Hepatic stellate cell (primary cell): ENCODE measurements at regions not wholly inside any gene's neighbourhood (a gene's known extent, or its start where the extent isn't known, plus 50 kb on each side); places are given as distances from the start of the nearest gene placed in this dataset.
"Not testable (repeated sequence)": the region's sequence is repeated elsewhere in the genome, so short reads cannot be mapped to it uniquely, and the experiment has no call there.

Experiments
- DNase-seq: peaks from one replicate; pipeline ENCODE4 v3.0.0; 2011; ENCODE audit warnings: low spot score

DNA sequence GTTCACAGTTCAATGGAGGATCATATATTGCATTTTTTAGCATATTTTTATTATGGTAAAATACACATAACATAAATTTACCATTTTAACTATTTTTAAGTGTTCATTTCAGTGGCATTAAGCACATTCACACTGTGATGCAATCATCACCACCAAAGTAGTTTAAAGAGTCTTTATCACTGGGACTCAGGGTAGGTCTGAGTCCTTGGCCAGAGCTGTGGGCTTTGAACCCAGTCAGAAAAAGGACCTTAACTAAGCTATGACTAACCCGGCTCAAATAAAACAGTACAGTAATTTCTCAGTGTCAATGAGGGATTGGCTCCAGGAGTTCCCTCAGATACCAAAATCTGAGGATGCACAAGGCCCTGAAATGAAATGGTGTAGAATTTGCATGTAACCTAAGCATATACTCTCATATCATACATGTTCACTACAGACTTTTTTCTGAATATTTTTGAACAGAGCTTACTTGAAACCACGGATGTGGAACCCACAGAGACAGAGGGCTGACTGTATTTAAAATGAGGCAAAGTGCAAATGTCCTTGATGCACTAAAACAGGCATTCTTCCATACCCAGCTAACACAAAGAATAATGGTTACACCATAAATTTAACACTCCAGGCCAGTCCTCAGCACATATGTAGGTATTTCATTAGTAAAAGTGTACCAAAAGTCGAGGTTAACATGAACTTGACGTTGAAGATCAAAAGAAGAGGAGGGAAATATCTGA lies 246.2 kb downstream of the LNPK start:
- no peak for DNase-seq

- DNase-seq: no peak
These were observed 246.9 kb downstream of the LNPK start for GRCh38 chr2:175755169-175755568.

- no peak for DNase-seq
These were observed 251.9 kb downstream of the LNPK start for GRCh38 chr2:175750195-175750594.

GRCh38 chr2:175745911-175746310 lies 256.2 kb downstream of the LNPK start:
- DNase-seq: no peak

- DNase-seq: no peak
These were observed 258.1 kb downstream of the LNPK start for GRCh38 chr2:175744000-175744399.

GRCh38 chr2:175743011-175743410 lies 259.1 kb downstream of the LNPK start:
- DNase-seq: no peak

- no peak for DNase-seq
These were observed 259.7 kb downstream of the LNPK start for GRCh38 chr2:175742367-175742766.

GRCh38 chr2:175741164-175741563 lies 260.9 kb downstream of the LNPK start:
- no peak for DNase-seq

DNA sequence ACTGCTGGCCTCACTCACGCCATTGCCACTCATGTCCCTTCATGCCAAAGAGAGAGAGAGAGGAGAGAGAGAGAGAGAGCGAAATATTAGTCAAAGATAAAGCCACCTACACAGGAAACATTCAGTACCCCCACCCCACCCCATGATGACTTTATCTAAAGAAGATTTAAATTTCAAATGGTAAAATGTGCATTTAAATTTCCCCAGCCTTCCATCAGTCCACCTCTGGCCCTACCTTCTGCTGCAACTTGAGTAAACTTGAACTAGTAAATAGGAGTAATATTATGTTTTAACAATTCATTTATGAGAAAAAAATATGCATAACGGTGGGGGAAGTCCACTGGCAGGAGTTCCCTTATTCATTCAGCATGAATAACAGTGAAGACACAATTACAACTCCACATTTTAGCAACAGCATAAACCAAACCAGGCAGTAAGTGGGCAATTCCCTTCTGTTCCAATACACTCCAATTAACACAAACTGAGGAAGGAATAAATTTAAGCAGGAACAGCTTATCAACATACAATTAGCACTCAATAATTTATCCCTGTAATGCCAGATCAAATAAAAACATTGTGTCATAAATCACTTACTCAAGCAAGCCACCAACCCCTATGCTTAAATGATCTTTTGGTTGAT lies 264.2 kb downstream of the LNPK start:
- DNase-seq: no peak

DNA sequence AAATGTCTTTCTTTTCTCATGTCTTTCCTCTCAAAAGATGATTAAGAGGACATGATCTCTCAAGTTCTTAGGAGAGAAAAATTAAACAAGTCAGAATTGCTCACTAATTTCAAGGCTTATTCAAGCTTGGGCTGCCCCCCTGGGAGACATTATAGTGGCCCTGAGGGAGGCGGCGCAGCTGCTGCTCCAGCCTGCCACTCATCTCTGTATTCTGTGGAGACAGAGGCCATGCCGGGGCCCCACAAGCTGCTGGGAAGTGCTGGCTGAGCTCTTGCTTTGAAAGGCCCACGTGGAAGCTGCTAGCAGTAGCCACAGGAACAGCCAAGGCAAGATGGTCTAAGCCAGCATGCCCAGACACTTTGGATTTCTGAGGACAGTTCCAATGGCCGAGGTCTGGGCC lies 267.4 kb downstream of the LNPK start:
- no peak for DNase-seq

- DNase-seq: no peak
These were observed 269.5 kb downstream of the LNPK start for GRCh38 chr2:175732531-175732930.

- DNase-seq: no peak
These were observed 272.0 kb downstream of the LNPK start for GRCh38 chr2:175730050-175730449.

- DNase-seq: no peak
These were observed 272.9 kb downstream of the LNPK start for GRCh38 chr2:175729049-175729706.

DNA sequence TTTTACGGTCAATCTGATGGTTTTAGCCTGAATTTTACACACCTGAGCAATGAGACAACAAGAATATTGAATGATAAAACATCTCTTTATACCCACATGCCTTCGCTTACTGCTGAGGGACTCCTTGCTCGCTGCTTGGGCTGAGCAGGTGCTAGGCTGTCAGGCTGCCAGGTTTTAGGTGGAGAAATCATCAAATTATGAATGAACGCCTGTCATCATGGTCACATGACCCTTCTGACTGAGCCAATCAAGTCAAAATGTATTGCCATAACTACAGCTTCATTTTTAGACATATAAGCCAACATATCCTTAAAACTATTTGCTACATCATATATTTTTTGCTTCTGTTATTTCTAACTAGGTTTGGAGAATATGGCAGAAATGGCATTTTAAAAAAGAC lies 274.0 kb downstream of the LNPK start:
- DNase-seq: no peak

- no peak for DNase-seq
These were observed 275.8 kb downstream of the LNPK start for GRCh38 chr2:175726223-175726622.

- DNase-seq: no peak
These were observed 292.8 kb downstream of the LNPK start for GRCh38 chr2:175709248-175709647.

DNA sequence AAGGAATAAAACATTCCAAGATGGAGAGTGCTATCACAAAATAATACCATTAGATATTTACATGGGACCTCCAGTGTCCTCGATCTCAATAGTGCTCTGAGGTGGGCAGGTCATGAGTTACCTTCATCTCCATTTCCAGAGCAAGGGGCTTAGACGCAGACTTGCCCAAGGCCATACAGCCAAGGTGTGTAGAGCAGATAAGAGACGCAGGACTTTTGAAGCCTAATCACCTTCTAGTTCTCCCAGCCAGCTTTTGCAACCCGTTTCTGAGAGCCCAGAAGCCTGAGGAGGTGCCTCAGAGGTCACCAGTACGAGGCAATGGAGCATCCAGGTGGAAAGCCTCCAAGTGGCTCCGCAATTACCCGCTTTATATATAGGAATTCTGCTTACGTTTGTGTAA lies 294.7 kb downstream of the LNPK start:
- no peak for DNase-seq

- DNase-seq: not testable (repeated sequence)
These were observed 297.5 kb downstream of the LNPK start for GRCh38 chr2:175704568-175704967.

GRCh38 chr2:175698061-175698460 lies 304.0 kb downstream of the LNPK start:
- DNase-seq: no peak

- peak; percentile 8 for DNase-seq
These were observed 311.8 kb downstream of the LNPK start for GRCh38 chr2:175690113-175690837.

GRCh38 chr2:175688243-175688642 lies 313.8 kb downstream of the LNPK start:
- no peak for DNase-seq

DNA sequence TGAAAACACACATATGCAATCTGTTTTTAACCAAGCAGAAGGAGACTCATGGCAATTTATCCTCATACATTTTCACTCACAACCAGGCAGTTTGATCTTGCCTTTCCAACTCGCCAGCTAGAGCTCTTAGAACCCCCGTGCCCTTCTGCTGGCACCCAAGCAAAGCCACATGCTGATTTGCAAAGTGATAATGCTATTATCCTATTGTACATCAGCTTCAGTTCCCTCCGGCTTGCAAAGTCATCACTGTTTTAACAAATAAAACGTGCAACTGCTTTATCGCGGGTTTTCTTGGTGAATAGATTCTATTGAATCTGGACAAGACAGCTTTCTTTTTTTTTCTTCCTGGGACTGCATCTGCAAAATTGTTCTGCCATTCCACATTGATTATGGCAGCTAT lies 314.6 kb downstream of the LNPK start:
- DNase-seq: no peak

DNA sequence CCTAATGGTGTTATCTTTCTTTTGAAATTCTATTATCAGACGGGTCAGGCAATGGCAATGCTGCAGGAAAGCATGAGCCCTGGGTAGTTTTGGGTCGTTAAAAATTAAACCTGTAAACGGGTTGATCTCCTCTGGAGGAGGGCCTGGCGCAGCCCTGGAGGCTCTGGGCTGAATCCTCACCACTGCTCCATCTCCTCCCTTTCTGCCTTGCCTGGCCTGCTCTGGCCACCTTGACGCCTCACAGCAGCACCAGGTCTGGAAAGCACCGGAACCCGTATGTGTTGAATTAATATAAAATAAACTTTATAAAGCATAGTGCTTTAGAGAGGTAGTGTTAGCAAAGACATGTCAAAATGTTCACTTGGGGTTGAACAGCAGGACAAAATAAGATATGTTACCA lies 316.1 kb downstream of the LNPK start:
- no peak for DNase-seq
